Tibial artery (tissue), 4 donors: ENCODE measurements at regions not wholly inside any gene's neighbourhood (a gene's known extent, or its start where the extent isn't known, plus 50 kb on each side); places are given as distances from the start of the nearest gene placed in this dataset.

ENCODE experiments used
- DNase-seq, 2 donors: peaks; one replicate each; pipeline ENCODE4 v3.0.0-alpha.2; 2019
- H3K27ac ChIP-seq, 2 donors: fragments of 200-600 bp; sonication (generic) in 1 of 2; 1 replicate in 1 of 2; 2 replicates in 1 of 2; pipeline ENCODE4 v1.5.1; 2018 to 2019; ENCODE audit warnings: mild to moderate bottlenecking in 1 of 2
- H3K27me3 ChIP-seq, 2 donors: fragments of 200-600 bp; sonication (generic) in 1 of 2; one replicate each; pipeline versions ENCODE4 v1.5.1 to v1.6.0; 2016 to 2019
- H3K36me3 ChIP-seq, 3 donors: fragments of 200-600 bp; sonication (generic) in 2 of 3; one replicate each; pipeline ENCODE4 v1.5.1; 2016 to 2019; ENCODE audit warnings: mild to moderate bottlenecking in 2 of 3
- H3K4me1 ChIP-seq, 4 donors: fragments of 200-600 bp; sonication (generic) in 2 of 4; 1 replicate in 3 of 4; 2 replicates in 1 of 4; pipeline ENCODE4 v1.5.1; 2016 to 2019
- H3K4me3 ChIP-seq, 2 donors: fragments of 200-600 bp; sonication (generic) in 1 of 2; 1 replicate in 1 of 2; 2 replicates in 1 of 2; pipeline ENCODE4 v1.5.1; 2018 to 2019; ENCODE audit warnings: mild to moderate bottlenecking in 2 of 2
- H3K9me3 ChIP-seq, 3 donors: fragments of 200-600 bp; sonication (generic) in 1 of 3; one replicate each; pipeline ENCODE4 v1.5.1; 2016 to 2019
- CTCF ChIP-seq, 2 experiments: fragments of 200-600 bp in 1 of 2; fragments of 450-650 bp in 1 of 2; IDR thresholded peaks; one replicate each; pipeline ENCODE4 v1.5.1; 2017 to 2019; ENCODE audit warnings: antibody characterized with exemption in 2 of 2, mild to moderate bottlenecking in 1 of 2, moderate library complexity in 1 of 2
- intact Hi-C: fragments of 100-400 bp; cut with DNase I; formaldehyde crosslinking; loops from one replicate; pipeline ENCODE4 v1.15.0; 2023; ENCODE audit warnings: low total_unique reads

GRCh38 chr11:92447586-92447985 is 223.0 kb downstream of the FAT3 start:
- Histone ChIP-seq H3K36me3 (no peaks in the 10 kb centered on the region), H3K4me1 (peaks cover 0 to 4% (median 0%) of the 10 kb centered on the region in 4 donors), H3K27ac (no peak overlapping the region), H3K9me3 (no peaks in the 10 kb centered on the region), H3K4me3 (no peak overlapping the region), H3K27me3 (no peaks in the 10 kb centered on the region)
- DNase-seq: no peak
- TF ChIP-seq CTCF (IDR thresholded peaks at IDR 0.05): no peak
- intact Hi-C loops: no loop called here

- DNase-seq: no peak
- Histone ChIP-seq H3K36me3 (no peaks in the 10 kb centered on the region), H3K27me3 (no peaks in the 10 kb centered on the region), H3K9me3 (no peaks in the 10 kb centered on the region), H3K4me3 (no peak overlapping the region), H3K27ac (no peak overlapping the region), H3K4me1 (peaks cover 0 to 4% (median 0%) of the 10 kb centered on the region in 4 donors)
- TF ChIP-seq CTCF (IDR thresholded peaks at IDR 0.05): no peak
- intact Hi-C loops: no loop called here
Measured at GRCh38 chr11:92449222-92449621, 224.6 kb downstream of the FAT3 start.

- Histone ChIP-seq H3K9me3 (no peaks in the 10 kb centered on the region), H3K4me1 (peaks cover 0 to 4% (median 0%) of the 10 kb centered on the region in 4 donors), H3K36me3 (no peaks in the 10 kb centered on the region), H3K27me3 (no peaks in the 10 kb centered on the region), H3K27ac (no peak overlapping the region), H3K4me3 (no peak overlapping the region)
- TF ChIP-seq CTCF (IDR thresholded peaks at IDR 0.05): no peak
- intact Hi-C loops: no loop called here
- DNase-seq: no peak
Measured at GRCh38 chr11:92449780-92450179, 225.2 kb downstream of the FAT3 start.

- no peaks in the 10 kb centered on the region for H3K27me3 ChIP-seq
- H3K36me3 ChIP-seq: no peaks in the 10 kb centered on the region
Measured at GRCh38 chr11:92451063-92451462, 226.4 kb downstream of the FAT3 start.

GRCh38 chr11:92453055-92453454 is 228.4 kb downstream of the FAT3 start:
- Histone ChIP-seq H3K36me3 (no peaks in the 10 kb centered on the region), H3K4me1 (peaks cover 0 to 17% (median 0%) of the 10 kb centered on the region in 4 donors), H3K27ac (no peak overlapping the region), H3K4me3 (no peak overlapping the region), H3K27me3 (no peaks in the 10 kb centered on the region), H3K9me3 (no peaks in the 10 kb centered on the region)
- intact Hi-C loops: no loop called here
- DNase-seq: no peak
- TF ChIP-seq CTCF (IDR thresholded peaks at IDR 0.05): no peak

More at GRCh38 chr11:92451063-92451462, 226.4 kb downstream of the FAT3 start:
- intact Hi-C loops: no loop called here
- no peak for TF ChIP-seq CTCF (IDR thresholded peaks at IDR 0.05)
- no peaks in the 10 kb centered on the region for H3K9me3 ChIP-seq
- H3K27ac ChIP-seq: no peak overlapping the region
- peaks cover 0 to 4% (median 0%) of the 10 kb centered on the region in 4 donors for H3K4me1 ChIP-seq
- DNase-seq: no peak
- no peak overlapping the region for H3K4me3 ChIP-seq

GRCh38 chr11:92455210-92455790 is 230.7 kb downstream of the FAT3 start:
- intact Hi-C loops: no loop called here
- no peak for DNase-seq

More at GRCh38 chr11:92455210-92455790, 230.7 kb downstream of the FAT3 start:
- no peaks in the 10 kb centered on the region for H3K27me3 ChIP-seq
- no peak overlapping the region for H3K4me3 ChIP-seq
- no peaks in the 10 kb centered on the region for H3K36me3 ChIP-seq
- H3K4me1 ChIP-seq: peaks cover 0 to 16% (median 0%) of the 10 kb centered on the region in 4 donors
- no peaks in the 10 kb centered on the region for H3K9me3 ChIP-seq
- TF ChIP-seq CTCF (IDR thresholded peaks at IDR 0.05): no peak
- no peak overlapping the region for H3K27ac ChIP-seq
